ENCODE measurements at regions not wholly inside any gene's neighbourhood (a gene's known extent, or its start where the extent isn't known, plus 50 kb on each side); places are given as distances from the start of the nearest gene placed in this dataset.
"Not testable (repeated sequence)": the region's sequence is repeated elsewhere in the genome, so short reads cannot be mapped to it uniquely, and the experiment has no call there.

GRCh38 chr6:19928461-19928860 is 91.3 kb downstream of the ID4 start:
- no peak overlapping the region for H3K56ac ChIP-seq (ENCODE audit: low read length)
- H4K8ac ChIP-seq (ENCODE audit: low read depth, low read length), result no peak overlapping the region
- no peak overlapping the region for H2BK15ac ChIP-seq (replicated peaks; ENCODE audit: low read depth)
- no peak overlapping the region for H3K9ac ChIP-seq (ENCODE audit: low read length)
- H3K4me3 ChIP-seq (ENCODE audit: low read length), result no peak overlapping the region
- H3K4me1 ChIP-seq (ENCODE audit: control insufficient read depth, low read depth, low read length), result peaks cover 1% of the 10 kb centered on the region
- H3K4me2 ChIP-seq (ENCODE audit: low read length), result no peak overlapping the region
- H2AK5ac ChIP-seq (ENCODE audit: low read length), result no peak overlapping the region
- WGBS (ENCODE audit: extremely low coverage, insufficient coverage, low lambda C conversion rate), result no CpG with 5 or more reads among the region's 2 CpGs
- H3K79me2 ChIP-seq (ENCODE audit: control insufficient read depth, insufficient read depth, low read length), result no peaks in the 10 kb centered on the region
- H3K27me3 ChIP-seq (ENCODE audit: insufficient read depth, low read length, poor library complexity), result no peaks in the 10 kb centered on the region
- no peak overlapping the region for H4K5ac ChIP-seq (ENCODE audit: low read length)
- no peak overlapping the region for H3K4ac ChIP-seq (ENCODE audit: low read depth, low read length)
- H2BK5ac ChIP-seq (ENCODE audit: low read length), result no peak overlapping the region
- H3K23ac ChIP-seq (ENCODE audit: low read length), result no peak overlapping the region
- H3K18ac ChIP-seq (ENCODE audit: low read length), result no peak overlapping the region
- H3K36me3 ChIP-seq (ENCODE audit: control insufficient read depth, insufficient read depth, low read length), result no peaks in the 10 kb centered on the region
- H3K27ac ChIP-seq (ENCODE audit: low read depth, low read length), result no peak overlapping the region
- no peak for DNase-seq
- H3K79me1 ChIP-seq (ENCODE audit: low read length), result no peaks in the 10 kb centered on the region
- no peak overlapping the region for H2BK120ac ChIP-seq (ENCODE audit: low read depth, low read length)

GRCh38 chr6:19929312-19929711 is 92.1 kb downstream of the ID4 start:
- Histone ChIP-seq H3K4me2 (ENCODE audit: low read length) (no peak overlapping the region), H2BK15ac (replicated peaks; ENCODE audit: low read depth) (no peak overlapping the region), H2AK5ac (ENCODE audit: low read length) (no peak overlapping the region), H3K36me3 (ENCODE audit: control insufficient read depth, insufficient read depth, low read length) (no peaks in the 10 kb centered on the region), H3K79me2 (ENCODE audit: control insufficient read depth, insufficient read depth, low read length) (no peaks in the 10 kb centered on the region), H4K8ac (ENCODE audit: low read depth, low read length) (no peak overlapping the region), H3K23ac (ENCODE audit: low read length) (no peak overlapping the region), H3K79me1 (ENCODE audit: low read length) (no peaks in the 10 kb centered on the region), H3K56ac (ENCODE audit: low read length) (no peak overlapping the region), H2BK5ac (ENCODE audit: low read length) (no peak overlapping the region), H3K27me3 (ENCODE audit: insufficient read depth, low read length, poor library complexity) (no peaks in the 10 kb centered on the region), H4K5ac (ENCODE audit: low read length) (no peak overlapping the region), H3K4ac (ENCODE audit: low read depth, low read length) (no peak overlapping the region), H3K9ac (ENCODE audit: low read length) (no peak overlapping the region), H3K4me3 (ENCODE audit: low read length) (no peak overlapping the region), H3K4me1 (ENCODE audit: control insufficient read depth, low read depth, low read length) (peaks cover 1% of the 10 kb centered on the region), H3K27ac (ENCODE audit: low read depth, low read length) (no peak overlapping the region), H2BK120ac (ENCODE audit: low read depth, low read length) (no peak overlapping the region), H3K18ac (ENCODE audit: low read length) (no peak overlapping the region)
- no CpG with 5 or more reads among the region's 1 CpG for WGBS (ENCODE audit: extremely low coverage, insufficient coverage, low lambda C conversion rate)
- DNase-seq, result peak; percentile 76

- Histone ChIP-seq H2BK15ac (replicated peaks; ENCODE audit: low read depth) (no peak overlapping the region), H3K4me2 (ENCODE audit: low read length) (no peak overlapping the region), H3K18ac (ENCODE audit: low read length) (no peak overlapping the region), H2BK5ac (ENCODE audit: low read length) (no peak overlapping the region), H2AK5ac (ENCODE audit: low read length) (no peak overlapping the region), H3K4ac (ENCODE audit: low read depth, low read length) (peak overlapping the region; percentile 6), H3K4me1 (ENCODE audit: control insufficient read depth, low read depth, low read length) (no peaks in the 10 kb centered on the region), H3K79me2 (ENCODE audit: control insufficient read depth, insufficient read depth, low read length) (no peaks in the 10 kb centered on the region), H2BK120ac (ENCODE audit: low read depth, low read length) (no peak overlapping the region), H3K27me3 (ENCODE audit: insufficient read depth, low read length, poor library complexity) (no peaks in the 10 kb centered on the region), H3K27ac (ENCODE audit: low read depth, low read length) (no peak overlapping the region), H3K4me3 (ENCODE audit: low read length) (no peak overlapping the region), H4K5ac (ENCODE audit: low read length) (no peak overlapping the region), H3K36me3 (ENCODE audit: control insufficient read depth, insufficient read depth, low read length) (no peaks in the 10 kb centered on the region), H3K56ac (ENCODE audit: low read length) (no peak overlapping the region), H3K23ac (ENCODE audit: low read length) (no peak overlapping the region), H4K8ac (ENCODE audit: low read depth, low read length) (no peak overlapping the region), H3K9ac (ENCODE audit: low read length) (no peak overlapping the region), H3K79me1 (ENCODE audit: low read length) (no peaks in the 10 kb centered on the region)
- WGBS (ENCODE audit: extremely low coverage, insufficient coverage, low lambda C conversion rate), result no CpG with 5 or more reads among the region's 5 CpGs
- DNase-seq, result no peak
Measured at GRCh38 chr6:19934996-19935591, 97.9 kb downstream of the ID4 start.

DNA sequence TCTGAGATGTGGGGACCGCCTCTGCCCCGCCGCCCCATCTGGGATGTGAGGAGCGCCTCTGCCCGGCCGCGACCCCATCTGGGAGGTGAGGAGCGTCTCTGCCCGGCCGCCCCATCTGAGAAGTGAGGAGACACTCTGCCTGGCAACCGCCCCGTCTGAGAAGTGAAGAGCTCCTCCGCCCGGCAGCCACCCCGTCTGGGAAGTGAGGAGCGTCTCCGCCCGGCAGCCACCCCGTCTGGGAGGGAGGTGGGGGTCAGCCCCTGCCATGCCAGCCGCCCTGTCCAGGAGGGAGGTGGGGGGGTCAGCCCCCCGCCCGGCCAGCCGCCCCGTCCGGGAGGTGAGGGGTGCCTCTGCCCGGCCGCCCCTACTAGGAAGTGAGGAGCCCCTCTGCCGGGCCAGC is 102.2 kb downstream of the ID4 start:
- no CpG with 5 or more reads among the region's 28 CpGs for WGBS (ENCODE audit: extremely low coverage, insufficient coverage, low lambda C conversion rate)
- H4K8ac ChIP-seq (ENCODE audit: low read depth, low read length); H3K79me1 ChIP-seq (ENCODE audit: low read length); H3K27me3 ChIP-seq (ENCODE audit: insufficient read depth, low read length, poor library complexity); H2BK120ac ChIP-seq (ENCODE audit: low read depth, low read length); H3K56ac ChIP-seq (ENCODE audit: low read length); H3K4me1 ChIP-seq (ENCODE audit: control insufficient read depth, low read depth, low read length); H2AK5ac ChIP-seq (ENCODE audit: low read length); H3K18ac ChIP-seq (ENCODE audit: low read length); H2BK15ac ChIP-seq (replicated peaks; ENCODE audit: low read depth); H3K36me3 ChIP-seq (ENCODE audit: control insufficient read depth, insufficient read depth, low read length); H3K9ac ChIP-seq (ENCODE audit: low read length); H3K23ac ChIP-seq (ENCODE audit: low read length); H3K79me2 ChIP-seq (ENCODE audit: control insufficient read depth, insufficient read depth, low read length); DNase-seq; H3K27ac ChIP-seq (ENCODE audit: low read depth, low read length); H2BK5ac ChIP-seq (ENCODE audit: low read length); H3K4me2 ChIP-seq (ENCODE audit: low read length); H3K4ac ChIP-seq (ENCODE audit: low read depth, low read length); H3K4me3 ChIP-seq (ENCODE audit: low read length); H4K5ac ChIP-seq (ENCODE audit: low read length): not testable (repeated sequence)

DNA sequence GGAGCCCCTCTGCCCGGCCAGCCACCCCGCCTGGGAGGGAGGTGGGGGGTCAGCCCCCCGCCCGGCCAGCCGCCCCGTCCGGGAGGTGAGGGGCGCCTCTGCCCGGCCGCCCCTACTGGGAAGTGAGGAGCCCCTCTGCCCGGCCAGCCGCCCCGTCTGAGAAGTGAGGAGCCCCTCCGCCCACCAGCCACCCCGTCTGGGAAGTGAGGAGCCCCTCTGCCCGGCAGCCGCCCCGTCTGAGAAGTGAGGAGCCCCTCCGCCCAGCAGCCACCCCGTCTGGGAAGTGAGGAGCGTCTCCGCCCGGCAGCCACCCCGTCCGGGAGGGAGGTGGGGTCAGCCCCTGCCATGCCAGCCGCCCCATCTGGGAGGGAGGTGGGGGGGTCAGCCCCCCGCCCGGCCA is 102.8 kb downstream of the ID4 start:
- not testable (repeated sequence) for DNase-seq; H2BK15ac ChIP-seq (replicated peaks; ENCODE audit: low read depth); H3K23ac ChIP-seq (ENCODE audit: low read length); H3K4me3 ChIP-seq (ENCODE audit: low read length); H3K4me1 ChIP-seq (ENCODE audit: control insufficient read depth, low read depth, low read length); H3K18ac ChIP-seq (ENCODE audit: low read length); H3K56ac ChIP-seq (ENCODE audit: low read length); H2AK5ac ChIP-seq (ENCODE audit: low read length); H3K4me2 ChIP-seq (ENCODE audit: low read length); H3K27ac ChIP-seq (ENCODE audit: low read depth, low read length); H3K9ac ChIP-seq (ENCODE audit: low read length); H3K79me1 ChIP-seq (ENCODE audit: low read length); H2BK5ac ChIP-seq (ENCODE audit: low read length); H3K36me3 ChIP-seq (ENCODE audit: control insufficient read depth, insufficient read depth, low read length); H2BK120ac ChIP-seq (ENCODE audit: low read depth, low read length); H4K5ac ChIP-seq (ENCODE audit: low read length); H3K79me2 ChIP-seq (ENCODE audit: control insufficient read depth, insufficient read depth, low read length); H3K27me3 ChIP-seq (ENCODE audit: insufficient read depth, low read length, poor library complexity); H3K4ac ChIP-seq (ENCODE audit: low read depth, low read length); H4K8ac ChIP-seq (ENCODE audit: low read depth, low read length)
- no CpG with 5 or more reads among the region's 28 CpGs for WGBS (ENCODE audit: extremely low coverage, insufficient coverage, low lambda C conversion rate)

DNA sequence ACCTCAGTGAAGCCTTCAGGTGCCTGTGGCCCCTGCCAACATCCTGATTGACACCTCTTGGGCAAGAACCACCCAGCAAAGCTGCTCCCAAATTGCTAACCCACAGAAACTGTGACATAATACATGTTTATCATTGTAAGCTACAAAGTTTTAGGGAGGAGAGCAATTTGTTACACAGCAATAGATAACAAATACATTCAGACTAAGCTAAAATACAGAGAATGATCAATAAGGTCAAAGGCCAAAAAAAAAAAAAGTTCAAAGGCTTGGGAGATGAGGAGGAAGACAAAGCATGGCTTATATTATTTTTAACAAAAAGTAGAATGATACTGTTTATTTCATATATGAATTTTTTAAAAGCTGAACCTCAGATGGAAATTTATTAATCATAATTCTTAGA is 105.9 kb downstream of the ID4 start:
- H3K18ac ChIP-seq (ENCODE audit: low read length), result no peak overlapping the region
- H3K79me1 ChIP-seq (ENCODE audit: low read length), result no peaks in the 10 kb centered on the region
- H3K9ac ChIP-seq (ENCODE audit: low read length), result no peak overlapping the region
- no peak overlapping the region for H3K4me2 ChIP-seq (ENCODE audit: low read length)
- H3K27ac ChIP-seq (ENCODE audit: low read depth, low read length), result no peak overlapping the region
- no peaks in the 10 kb centered on the region for H3K27me3 ChIP-seq (ENCODE audit: insufficient read depth, low read length, poor library complexity)
- no peak overlapping the region for H3K4ac ChIP-seq (ENCODE audit: low read depth, low read length)
- DNase-seq, result no peak
- no peaks in the 10 kb centered on the region for H3K36me3 ChIP-seq (ENCODE audit: control insufficient read depth, insufficient read depth, low read length)
- no peak overlapping the region for H3K4me3 ChIP-seq (ENCODE audit: low read length)
- no peak overlapping the region for H3K23ac ChIP-seq (ENCODE audit: low read length)
- no peak overlapping the region for H2BK120ac ChIP-seq (ENCODE audit: low read depth, low read length)
- H4K8ac ChIP-seq (ENCODE audit: low read depth, low read length), result no peak overlapping the region
- no peak overlapping the region for H2AK5ac ChIP-seq (ENCODE audit: low read length)
- H2BK15ac ChIP-seq (replicated peaks; ENCODE audit: low read depth), result no peak overlapping the region
- H3K4me1 ChIP-seq (ENCODE audit: control insufficient read depth, low read depth, low read length), result no peaks in the 10 kb centered on the region
- H3K79me2 ChIP-seq (ENCODE audit: control insufficient read depth, insufficient read depth, low read length), result no peaks in the 10 kb centered on the region
- H4K5ac ChIP-seq (ENCODE audit: low read length), result no peak overlapping the region
- H3K56ac ChIP-seq (ENCODE audit: low read length), result no peak overlapping the region
- no peak overlapping the region for H2BK5ac ChIP-seq (ENCODE audit: low read length)

All from mesendoderm (in vitro differentiated cells).